ENCODE measurements at regions not wholly inside any gene's neighbourhood (a gene's known extent, or its start where the extent isn't known, plus 50 kb on each side); places are given as distances from the start of the nearest gene placed in this dataset.

DNA sequence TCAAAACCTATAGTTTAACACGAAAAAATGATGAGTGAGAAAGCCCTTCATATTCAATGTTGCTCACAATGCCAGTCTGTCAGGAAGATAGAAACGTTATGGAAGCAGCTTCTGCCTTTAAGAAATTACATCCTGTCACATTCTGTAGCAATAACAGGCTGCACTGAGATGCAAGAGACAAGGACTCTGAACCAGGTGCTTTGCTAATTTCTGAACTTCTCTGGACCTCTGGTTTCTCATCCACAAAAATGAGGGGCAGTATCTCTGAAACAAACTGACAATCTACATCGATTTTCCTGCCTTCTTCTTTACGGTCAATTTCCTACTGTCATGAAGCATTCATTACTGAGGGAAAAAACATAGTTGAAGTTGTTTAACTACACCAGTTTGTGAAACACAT is 234.0 kb downstream of the SNX13 start:
- TF ChIP-seq, protein P1, sequence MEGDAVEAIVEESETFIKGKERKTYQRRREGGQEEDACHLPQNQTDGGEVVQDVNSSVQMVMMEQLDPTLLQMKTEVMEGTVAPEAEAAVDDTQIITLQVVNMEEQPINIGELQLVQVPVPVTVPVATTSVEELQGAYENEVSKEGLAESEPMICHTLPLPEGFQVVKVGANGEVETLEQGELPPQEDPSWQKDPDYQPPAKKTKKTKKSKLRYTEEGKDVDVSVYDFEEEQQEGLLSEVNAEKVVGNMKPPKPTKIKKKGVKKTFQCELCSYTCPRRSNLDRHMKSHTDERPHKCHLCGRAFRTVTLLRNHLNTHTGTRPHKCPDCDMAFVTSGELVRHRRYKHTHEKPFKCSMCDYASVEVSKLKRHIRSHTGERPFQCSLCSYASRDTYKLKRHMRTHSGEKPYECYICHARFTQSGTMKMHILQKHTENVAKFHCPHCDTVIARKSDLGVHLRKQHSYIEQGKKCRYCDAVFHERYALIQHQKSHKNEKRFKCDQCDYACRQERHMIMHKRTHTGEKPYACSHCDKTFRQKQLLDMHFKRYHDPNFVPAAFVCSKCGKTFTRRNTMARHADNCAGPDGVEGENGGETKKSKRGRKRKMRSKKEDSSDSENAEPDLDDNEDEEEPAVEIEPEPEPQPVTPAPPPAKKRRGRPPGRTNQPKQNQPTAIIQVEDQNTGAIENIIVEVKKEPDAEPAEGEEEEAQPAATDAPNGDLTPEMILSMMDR (conservative IDR thresholded peaks at IDR 0.05; ENCODE audit: low read length): no peak
- no peak for TF ChIP-seq EZH2phosphoT487 (IDR thresholded peaks at IDR 0.05; ENCODE audit: borderline replicate concordance)

Data from Loucy (cell line).